ELR (cell line): ENCODE measurements at regions not wholly inside any gene's neighbourhood (a gene's known extent, or its start where the extent isn't known, plus 50 kb on each side); places are given as distances from the start of the nearest gene placed in this dataset.
A peak's percentile ranks its signal among the peaks of the same experiment; 100 is the strongest.
"Not testable (repeated sequence)": the region's sequence is repeated elsewhere in the genome, so short reads cannot be mapped to it uniquely, and the experiment has no call there.

Experiments used
- DNase-seq: peaks from one replicate; pipeline ENCODE4 v3.0.0-alpha.2; 2015; ENCODE audit warnings: low read depth

DNA sequence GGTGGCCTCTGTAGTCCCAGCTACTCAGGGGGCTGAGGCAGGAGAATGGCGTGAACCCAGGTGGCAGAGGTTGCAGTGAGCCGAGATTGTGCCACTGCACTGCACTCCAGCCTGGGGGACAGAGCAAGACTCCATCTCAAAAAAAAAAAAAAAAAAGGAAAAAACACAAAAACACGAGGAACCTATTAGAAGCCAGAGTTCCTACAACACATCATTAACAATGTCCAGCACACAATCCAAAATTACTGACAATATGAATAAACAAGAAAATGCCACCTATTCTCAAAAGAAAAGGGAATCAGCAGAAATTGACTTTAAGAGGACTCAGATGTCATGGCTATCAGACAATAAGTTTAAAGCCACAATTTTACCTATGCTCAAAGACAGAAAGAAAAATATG is 57.3 kb upstream of the HS3ST3A1 start:
- DNase-seq: not testable (repeated sequence)

GRCh38 chr17:13665872-13666635 is 64.3 kb upstream of the HS3ST3A1 start:
- DNase-seq: no peak

DNA sequence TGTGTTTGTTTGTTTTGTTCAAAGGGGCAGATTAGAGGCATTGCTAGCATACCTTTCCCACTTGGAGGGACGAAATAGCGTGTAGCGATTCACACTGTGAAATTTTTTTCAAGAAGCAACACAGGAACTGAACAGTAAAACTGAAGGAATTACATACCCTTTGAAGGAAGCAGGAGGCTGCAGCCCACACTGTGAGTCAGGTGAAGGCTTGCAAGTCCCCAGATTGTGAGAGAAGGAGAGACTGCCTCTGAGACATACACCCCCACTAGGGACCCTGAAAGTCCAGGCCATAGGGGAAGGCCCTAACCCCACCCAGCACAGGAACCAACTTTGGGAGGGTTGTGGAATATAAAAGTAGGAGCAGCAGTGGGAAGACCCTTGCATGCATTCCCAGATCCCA is 69.6 kb upstream of the HS3ST3A1 start:
- no peak for DNase-seq

GRCh38 chr17:13671771-13672170 is 70.0 kb upstream of the HS3ST3A1 start:
- peak; percentile 12 for DNase-seq

GRCh38 chr17:13678361-13678760 is 76.6 kb upstream of the HS3ST3A1 start:
- DNase-seq: no peak

DNA sequence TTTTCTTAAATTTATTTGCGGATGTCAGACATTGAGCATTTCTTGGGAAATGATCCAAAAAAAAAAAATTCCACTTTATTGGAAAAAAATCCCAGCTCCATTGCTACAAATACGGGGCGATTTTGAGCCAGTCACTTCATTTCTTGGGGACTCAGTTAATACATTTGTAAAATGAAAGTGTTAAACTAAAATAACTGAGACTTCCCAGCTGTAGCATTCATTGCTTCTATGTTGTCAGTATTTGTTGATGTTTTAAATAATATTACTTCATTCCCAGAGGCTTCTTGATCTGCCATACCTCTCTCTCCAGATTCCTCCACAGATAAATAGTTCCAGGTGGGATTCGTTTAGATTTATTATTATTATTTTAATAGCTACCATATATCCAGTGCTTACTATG is 77.1 kb upstream of the HS3ST3A1 start:
- DNase-seq: no peak

- no peak for DNase-seq
Observed at GRCh38 chr17:13688716-13689115, 87.0 kb upstream of the HS3ST3A1 start.

DNA sequence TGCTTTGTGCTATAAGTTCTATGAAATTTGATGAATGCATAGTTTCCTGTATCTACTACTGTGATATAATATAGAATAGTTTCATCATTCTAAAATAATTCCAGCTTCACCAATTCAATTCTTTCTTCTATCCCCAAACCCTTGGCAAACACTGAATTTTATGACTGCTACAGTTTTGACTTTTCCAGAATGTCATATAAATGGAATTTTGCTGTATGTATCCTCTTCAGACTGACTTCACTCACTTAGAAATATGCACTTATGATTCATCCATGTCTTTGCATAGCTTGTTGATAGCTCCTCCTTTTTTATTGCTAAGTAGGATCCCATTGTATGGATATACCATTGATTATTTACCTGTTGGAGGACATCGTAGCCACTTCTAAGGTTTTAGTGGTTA is 89.1 kb upstream of the HS3ST3A1 start:
- DNase-seq: peak; percentile 25

GRCh38 chr17:13694934-13695333 is 93.2 kb upstream of the HS3ST3A1 start:
- DNase-seq: no peak

GRCh38 chr17:13698832-13699231 is 97.1 kb upstream of the HS3ST3A1 start:
- DNase-seq: no peak

GRCh38 chr17:13699261-13699660 is 97.5 kb upstream of the HS3ST3A1 start:
- DNase-seq: no peak

DNA sequence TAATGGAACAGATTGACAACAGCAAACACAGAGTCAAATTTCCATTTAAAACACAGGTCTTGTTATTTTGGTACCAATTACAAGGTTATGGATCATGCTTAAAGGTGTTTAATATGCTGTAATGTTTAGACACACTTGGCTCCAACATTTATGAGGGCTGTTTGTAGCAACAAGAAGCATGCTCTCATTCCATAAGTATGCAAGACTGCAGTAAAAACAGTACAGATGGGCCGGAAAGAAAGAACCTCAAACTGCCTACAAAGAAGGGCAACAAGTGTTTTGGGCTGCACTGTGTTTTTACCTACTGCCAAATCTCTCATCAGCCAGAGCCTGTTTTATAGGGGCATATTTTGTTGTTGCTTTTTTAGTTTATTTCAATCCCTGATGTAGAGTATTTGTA is 100.5 kb upstream of the HS3ST3A1 start:
- peak; percentile 8 for DNase-seq

DNA sequence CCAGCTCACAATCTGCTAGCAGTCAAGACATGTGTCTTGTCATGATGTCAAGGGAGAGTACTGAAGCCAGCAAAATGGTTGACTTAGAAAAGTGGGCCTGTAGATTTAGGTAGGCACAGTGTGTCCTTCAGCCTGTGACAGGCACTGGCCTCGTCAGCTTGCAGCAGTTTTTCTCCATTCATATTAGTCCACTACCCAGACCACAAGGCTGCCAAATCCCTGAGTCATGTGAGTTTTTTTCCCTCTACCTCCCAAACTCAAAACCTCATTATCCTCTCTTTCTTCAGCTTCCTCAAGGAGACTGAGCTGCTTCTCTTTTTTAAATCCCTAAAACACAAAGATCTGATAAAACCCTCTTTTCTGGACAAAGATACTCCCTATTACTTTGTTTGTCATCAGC is 102.6 kb upstream of the HS3ST3A1 start:
- peak; percentile 72 for DNase-seq

GRCh38 chr17:13705221-13705620 is 103.5 kb upstream of the HS3ST3A1 start:
- DNase-seq: no peak

- DNase-seq: no peak
Observed at GRCh38 chr17:13721705-13722104, 120.0 kb upstream of the HS3ST3A1 start.

- DNase-seq: peak; percentile 77
Observed at GRCh38 chr17:13725288-13725990, 123.7 kb upstream of the HS3ST3A1 start.

DNA sequence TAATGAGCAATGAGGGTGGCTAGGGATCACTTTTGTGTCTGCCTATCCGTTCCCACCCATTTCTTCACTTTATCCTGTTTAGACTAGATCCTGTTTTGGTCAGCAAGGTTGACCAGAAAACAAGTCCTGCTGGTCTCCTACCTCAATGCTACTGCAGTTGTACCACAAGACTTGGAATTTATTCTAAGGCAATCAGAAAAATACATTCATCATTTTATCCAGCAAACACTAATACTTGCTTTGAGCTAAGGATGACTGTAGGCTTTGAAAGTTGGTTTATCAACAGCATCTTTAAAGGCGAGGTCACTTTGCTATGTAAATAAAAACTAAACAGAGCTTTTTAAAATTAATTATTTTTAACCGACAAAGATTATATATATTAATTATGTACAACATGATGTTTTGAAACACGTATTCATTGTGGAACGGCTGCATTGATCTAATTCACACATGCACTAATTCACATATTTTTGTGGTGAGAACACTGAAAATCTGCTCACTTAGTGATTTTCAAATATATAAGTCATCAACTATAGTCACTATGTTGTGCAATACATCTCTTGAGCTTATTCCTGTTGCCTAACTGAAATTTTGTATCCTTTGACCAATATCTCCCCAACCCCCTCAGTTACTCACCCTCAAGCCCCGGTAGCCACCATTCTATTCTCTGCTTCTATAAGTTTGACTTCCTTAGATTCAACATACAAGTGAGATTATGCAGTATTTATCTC is 125.9 kb upstream of the HS3ST3A1 start:
- peak; percentile 94 for DNase-seq

DNA sequence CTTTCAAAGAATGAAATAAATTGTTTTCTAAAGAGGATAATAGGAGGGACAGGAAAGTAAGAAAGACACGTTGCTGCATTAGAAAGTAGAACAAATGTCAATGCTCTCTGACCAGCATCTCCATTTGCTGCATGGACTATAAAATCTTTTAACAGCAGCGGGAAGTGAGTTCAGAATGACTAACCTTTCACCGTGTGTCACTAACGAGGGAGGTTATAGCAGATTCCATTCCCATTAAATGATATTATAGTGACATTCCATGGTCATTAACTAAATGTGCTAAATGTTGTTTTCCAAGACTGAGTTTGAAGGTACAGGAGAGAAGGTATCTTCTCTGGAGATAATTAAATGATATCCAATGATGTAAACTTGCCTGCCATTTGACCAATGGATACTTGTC is 127.1 kb upstream of the HS3ST3A1 start:
- peak; percentile 89 for DNase-seq

DNA sequence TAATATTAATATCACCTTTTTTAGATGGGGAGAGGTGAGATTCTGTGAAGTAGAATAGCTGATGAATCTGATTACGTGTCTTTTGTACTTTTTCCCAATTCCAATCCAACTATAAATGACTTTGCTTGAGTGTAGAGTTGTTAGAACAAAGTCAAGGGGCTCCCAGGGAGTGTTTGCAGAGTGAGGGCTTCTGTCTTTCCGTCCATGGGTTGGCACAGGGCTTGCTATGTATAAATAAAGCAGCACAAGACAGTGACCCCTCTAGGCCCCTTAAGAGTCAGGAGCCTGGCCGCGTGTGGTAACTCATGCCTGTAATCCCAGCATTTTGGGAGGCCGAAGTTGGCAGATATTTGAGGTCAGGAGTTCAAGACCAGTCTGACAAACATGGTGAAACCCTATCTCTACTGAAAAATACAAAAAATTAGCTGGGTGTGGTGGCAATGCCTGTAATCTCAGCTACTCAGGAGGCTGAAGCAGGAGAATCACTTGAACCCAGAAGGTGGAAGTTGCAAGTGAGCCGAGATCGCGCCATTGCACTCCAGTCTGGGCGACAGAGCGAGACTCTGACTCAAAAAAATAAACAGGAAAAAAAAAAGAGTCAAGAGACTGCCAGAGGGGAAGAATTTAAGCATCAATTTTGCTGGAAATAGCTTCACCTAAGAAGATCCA is 127.9 kb upstream of the HS3ST3A1 start:
- DNase-seq: no peak

- DNase-seq: no peak
Observed at GRCh38 chr17:13734880-13735279, 133.2 kb upstream of the HS3ST3A1 start.

DNA sequence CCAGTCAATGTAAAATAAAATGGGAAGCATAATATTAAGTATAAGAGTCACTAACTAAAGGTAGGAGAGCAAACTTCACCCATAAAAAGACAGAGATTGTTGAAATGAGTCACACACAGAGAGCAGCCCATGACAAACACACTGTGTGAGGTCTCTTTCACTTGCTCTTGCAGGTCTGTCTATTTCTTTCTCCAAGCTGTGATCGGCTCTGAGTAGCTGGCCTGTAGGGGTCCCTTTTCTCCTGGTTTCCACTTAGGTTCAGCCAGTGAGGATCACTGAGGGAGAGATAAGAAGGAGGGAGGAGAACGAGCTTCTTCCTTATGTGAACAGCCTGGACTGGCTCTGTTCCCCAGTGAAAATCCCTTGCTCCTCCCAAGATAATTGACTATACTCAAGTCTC is 133.7 kb upstream of the HS3ST3A1 start:
- DNase-seq: peak; percentile 51

DNA sequence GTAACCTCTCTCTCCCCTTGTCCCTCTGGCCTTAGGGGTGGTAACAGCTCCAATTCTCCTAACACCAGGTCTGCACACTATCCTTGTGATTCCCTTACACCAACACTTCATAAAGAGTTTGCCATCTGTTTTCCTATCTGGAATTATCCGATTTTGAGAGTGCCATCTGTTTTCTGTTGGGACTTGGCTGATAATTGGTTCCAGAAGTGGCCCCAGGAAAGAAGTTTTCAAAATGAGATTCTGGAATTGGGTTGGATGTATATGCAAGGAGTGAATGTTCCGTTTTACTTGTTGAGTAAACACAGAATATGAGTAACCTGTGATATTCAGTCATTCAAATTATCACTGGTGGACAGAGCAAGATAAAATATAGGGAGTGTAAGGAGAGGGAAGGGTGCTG is 134.1 kb upstream of the HS3ST3A1 start:
- DNase-seq: no peak
